Gastrocnemius medialis (tissue), 4 donors: ENCODE measurements at regions not wholly inside any gene's neighbourhood (a gene's known extent, or its start where the extent isn't known, plus 50 kb on each side); places are given as distances from the start of the nearest gene placed in this dataset.

Source experiments
- ATAC-seq, 2 donors: fragments of 150-250 bp; one replicate each; pipeline ENCODE4 v1.9.1; 2016
- DNase-seq, 2 donors: peaks; one replicate each; pipeline ENCODE4 v3.0.0-alpha.2; 2019
- H3K27ac ChIP-seq, 4 donors: fragments of 200-600 bp; sonication (generic); 1 replicate in 1 of 4; 2 replicates in 3 of 4; pipeline ENCODE4 v1.5.1; 2016 to 2018; ENCODE audit warnings: mild to moderate bottlenecking in 2 of 4, moderate library complexity in 1 of 4
- H3K27me3 ChIP-seq, 3 donors: fragments of 200-600 bp; sonication (generic) in 2 of 3; 1 replicate in 1 of 3; 2 replicates in 2 of 3; pipeline versions ENCODE4 v1.5.1 to v1.6.0; 2016 to 2019; ENCODE audit warnings: mild to moderate bottlenecking in 1 of 3, moderate library complexity in 1 of 3
- H3K36me3 ChIP-seq, 2 donors: fragments of 200-600 bp; sonication (generic) in 1 of 2; one replicate each; pipeline ENCODE4 v1.5.1; 2017 to 2018
- H3K4me1 ChIP-seq, 2 donors: fragments of 200-600 bp; sonication (generic) in 1 of 2; one replicate each; pipeline ENCODE4 v1.5.1; 2016 to 2017; ENCODE audit warnings: mild to moderate bottlenecking in 2 of 2
- H3K4me3 ChIP-seq, 4 donors: fragments of 200-600 bp; sonication (generic) in 3 of 4; 1 replicate in 1 of 4; 2 replicates in 3 of 4; pipeline ENCODE4 v1.5.1; 2016 to 2019; ENCODE audit warnings: mild to moderate bottlenecking in 2 of 4
- H3K9me3 ChIP-seq, 3 donors: fragments of 200-600 bp; sonication (generic) in 2 of 3; 1 replicate in 1 of 3; 2 replicates in 2 of 3; pipeline ENCODE4 v1.5.1; 2016 to 2019
- CTCF ChIP-seq, 5 experiments: fragments of 450-650 bp in 3 of 5; fragments of 200-600 bp in 2 of 5; sonication (generic) in 2 of 5; IDR thresholded peaks in 4 of 5; conservative IDR thresholded peaks in 1 of 5; 1 replicate in 4 of 5; 2 replicates in 1 of 5; pipeline ENCODE4 v1.5.1; 2016 to 2019; ENCODE audit warnings: antibody characterized with exemption in 5 of 5, mild to moderate bottlenecking in 3 of 5, moderate library complexity in 3 of 5
- POLR2A ChIP-seq, 2 donors: fragments of 450-650 bp; IDR thresholded peaks; one replicate each; pipeline ENCODE4 v1.6.1; 2017; ENCODE audit warnings: antibody characterized with exemption in 2 of 2, mild to moderate bottlenecking in 2 of 2, moderate library complexity in 2 of 2
- in situ Hi-C, 4 donors: fragments of 200-750 bp; cut with MboI; loops; one replicate each; pipeline versions ENCODE4 v1.15.0 to v1.8.0; 2017; ENCODE audit warnings: low sequenced_read_pairs in 4 of 4
- intact Hi-C: fragments of 100-400 bp; cut with DNase I; formaldehyde crosslinking; loops from one replicate; pipeline ENCODE4 v1.15.1; 2023; ENCODE audit warnings: low total_unique reads

GRCh38 chr3:81439108-81439507 is 322.3 kb downstream of the GBE1 start:
- no peaks in the 10 kb centered on the region for H3K27me3 ChIP-seq
- no peak for ATAC-seq
- in situ Hi-C loops: no loop called here

GRCh38 chr3:81437683-81438082 is 323.8 kb downstream of the GBE1 start:
- TF ChIP-seq CTCF (IDR thresholded peaks at IDR 0.05 in 4 of 5, conservative IDR thresholded peaks at IDR 0.05 in 1 of 5): no peak
- no peak for TF ChIP-seq POLR2A (IDR thresholded peaks at IDR 0.05)
- Histone ChIP-seq H3K27ac (no peak overlapping the region), H3K9me3 (no peaks in the 10 kb centered on the region), H3K27me3 (no peaks in the 10 kb centered on the region), H3K36me3 (no peaks in the 10 kb centered on the region), H3K4me3 (no peak overlapping the region), H3K4me1 (no peaks in the 10 kb centered on the region)
- ATAC-seq (no peak), DNase-seq (no peak)
- in situ Hi-C loops (no loop called here), intact Hi-C loops (no loop called here)

More at GRCh38 chr3:81439108-81439507, 322.3 kb downstream of the GBE1 start:
- Histone ChIP-seq H3K4me3 (no peak overlapping the region), H3K9me3 (no peaks in the 10 kb centered on the region), H3K4me1 (peaks cover 0 to under 1% of the 10 kb centered on the region in 2 donors), H3K36me3 (no peaks in the 10 kb centered on the region), H3K27ac (no peak overlapping the region)
- TF ChIP-seq CTCF (IDR thresholded peaks at IDR 0.05 in 4 of 5, conservative IDR thresholded peaks at IDR 0.05 in 1 of 5) (no peak), POLR2A (IDR thresholded peaks at IDR 0.05) (no peak)
- DNase-seq: no peak
- intact Hi-C loops: no loop called here

- Histone ChIP-seq H3K27me3 (no peaks in the 10 kb centered on the region), H3K9me3 (no peaks in the 10 kb centered on the region), H3K27ac (no peak overlapping the region), H3K36me3 (no peaks in the 10 kb centered on the region), H3K4me3 (no peak overlapping the region), H3K4me1 (no peaks in the 10 kb centered on the region)
- no peak for TF ChIP-seq CTCF (IDR thresholded peaks at IDR 0.05 in 4 of 5, conservative IDR thresholded peaks at IDR 0.05 in 1 of 5)
- TF ChIP-seq POLR2A (IDR thresholded peaks at IDR 0.05): no peak
- intact Hi-C loops (no loop called here), in situ Hi-C loops (no loop called here)
- DNase-seq (no peak), ATAC-seq (no peak)
These were observed 325.3 kb downstream of the GBE1 start for GRCh38 chr3:81436182-81436581.

- DNase-seq (no peak), ATAC-seq (no peak)
- Histone ChIP-seq H3K36me3 (no peaks in the 10 kb centered on the region), H3K27ac (no peak overlapping the region), H3K4me3 (no peak overlapping the region), H3K27me3 (no peaks in the 10 kb centered on the region), H3K9me3 (no peaks in the 10 kb centered on the region), H3K4me1 (no peaks in the 10 kb centered on the region)
- in situ Hi-C loops (no loop called here), intact Hi-C loops (no loop called here)
- no peak for TF ChIP-seq CTCF (IDR thresholded peaks at IDR 0.05 in 4 of 5, conservative IDR thresholded peaks at IDR 0.05 in 1 of 5)
- TF ChIP-seq POLR2A (IDR thresholded peaks at IDR 0.05): no peak
These were observed 326.4 kb downstream of the GBE1 start for GRCh38 chr3:81435050-81435449.

- no peaks in the 10 kb centered on the region for H3K4me1 ChIP-seq
- in situ Hi-C loops: no loop called here
- no peak for DNase-seq
- TF ChIP-seq POLR2A (IDR thresholded peaks at IDR 0.05): no peak
- TF ChIP-seq CTCF (IDR thresholded peaks at IDR 0.05 in 4 of 5, conservative IDR thresholded peaks at IDR 0.05 in 1 of 5): no peak
- H3K9me3 ChIP-seq: no peaks in the 10 kb centered on the region
- no peaks in the 10 kb centered on the region for H3K36me3 ChIP-seq
- no peaks in the 10 kb centered on the region for H3K27me3 ChIP-seq
- no peak for ATAC-seq
- H3K27ac ChIP-seq: no peak overlapping the region
- no peak overlapping the region for H3K4me3 ChIP-seq
- intact Hi-C loops: no loop called here
These were observed 327.3 kb downstream of the GBE1 start for GRCh38 chr3:81434161-81434560.
